HL-60 (cell line): ENCODE measurements at regions not wholly inside any gene's neighbourhood (a gene's known extent, or its start where the extent isn't known, plus 50 kb on each side); places are given as distances from the start of the nearest gene placed in this dataset.

Source experiments
- DNase-seq, 2 experiments: peaks; one replicate each; pipeline ENCODE4 v3.0.0-alpha.2; 2010 to 2020; ENCODE audit warnings: low read depth in 1 of 2, low spot score in 1 of 2
- H3K27ac ChIP-seq: fragments of 250-450 bp; sonication (Bioruptor Pico); replicated peaks from 2 replicates; pipeline ENCODE4 v1.5.1; 2020; ENCODE audit warnings: mild to moderate bottlenecking, moderate library complexity
- H3K27me3 ChIP-seq: fragments of 250-450 bp; sonication (Bioruptor Pico); 2 replicates; pipeline ENCODE4 v1.5.1; 2021; ENCODE audit warnings: mild to moderate bottlenecking, moderate library complexity; ENCODE audit not compliant: insufficient read depth, poor library complexity, severe bottlenecking
- H3K4me3 ChIP-seq: replicated peaks from 2 replicates; pipeline ENCODE4 v1.5.1; 2011; ENCODE audit warnings: mild to moderate bottlenecking, control low read depth, low read length; ENCODE audit not compliant: insufficient read depth
- CTCF ChIP-seq: IDR thresholded peaks from one replicate; pipeline ENCODE4 v1.5.1; 2011; ENCODE audit warnings: low read length, control low read depth, inconsistent platforms; ENCODE audit not compliant: insufficient read depth
- GABPA ChIP-seq: IDR thresholded peaks from 2 replicates; pipeline ENCODE4 v1.6.1; 2012; ENCODE audit warnings: low read depth
- POLR2AphosphoS5 ChIP-seq: IDR thresholded peaks from 2 replicates; pipeline ENCODE4 v1.6.1; 2012; ENCODE audit warnings: low read depth
- SPI1 ChIP-seq: IDR thresholded peaks from 2 replicates; pipeline ENCODE4 v1.6.1; 2012; ENCODE audit warnings: low read depth, mild to moderate bottlenecking, borderline replicate concordance
- TF ChIP-seq, protein P1 (sequence below): IDR thresholded peaks from 2 replicates; pipeline ENCODE4 v1.6.1; 2012; ENCODE audit warnings: low read depth; ENCODE audit not compliant: insufficient replicate concordance

DNA sequence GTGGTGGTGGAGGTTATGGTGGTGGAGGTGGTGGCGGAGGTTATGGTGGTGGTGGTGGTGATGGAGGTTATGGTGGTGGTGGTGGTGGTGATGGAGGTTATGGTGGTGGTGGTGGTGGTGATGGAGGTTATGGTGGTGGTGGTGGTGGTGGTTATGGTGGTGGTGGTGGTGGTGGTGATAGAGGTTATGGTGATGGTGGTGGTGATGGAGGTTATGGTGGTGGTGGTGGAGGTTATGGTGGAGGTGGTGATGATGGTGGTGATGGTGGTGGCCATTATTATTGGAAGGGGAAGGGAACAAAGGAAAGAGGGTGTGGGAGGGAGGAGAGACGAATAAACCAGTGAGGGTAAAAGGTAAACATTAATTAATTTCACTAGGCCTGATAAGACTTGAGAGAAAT, 53.5 kb upstream of the TCF20 start:
- peaks cover 8% of the 10 kb centered on the region for H3K27me3 ChIP-seq
- TF ChIP-seq GABPA (no peak), SPI1 (no peak), POLR2AphosphoS5 (no peak), CTCF (no peak)
- TF ChIP-seq, protein P1, sequence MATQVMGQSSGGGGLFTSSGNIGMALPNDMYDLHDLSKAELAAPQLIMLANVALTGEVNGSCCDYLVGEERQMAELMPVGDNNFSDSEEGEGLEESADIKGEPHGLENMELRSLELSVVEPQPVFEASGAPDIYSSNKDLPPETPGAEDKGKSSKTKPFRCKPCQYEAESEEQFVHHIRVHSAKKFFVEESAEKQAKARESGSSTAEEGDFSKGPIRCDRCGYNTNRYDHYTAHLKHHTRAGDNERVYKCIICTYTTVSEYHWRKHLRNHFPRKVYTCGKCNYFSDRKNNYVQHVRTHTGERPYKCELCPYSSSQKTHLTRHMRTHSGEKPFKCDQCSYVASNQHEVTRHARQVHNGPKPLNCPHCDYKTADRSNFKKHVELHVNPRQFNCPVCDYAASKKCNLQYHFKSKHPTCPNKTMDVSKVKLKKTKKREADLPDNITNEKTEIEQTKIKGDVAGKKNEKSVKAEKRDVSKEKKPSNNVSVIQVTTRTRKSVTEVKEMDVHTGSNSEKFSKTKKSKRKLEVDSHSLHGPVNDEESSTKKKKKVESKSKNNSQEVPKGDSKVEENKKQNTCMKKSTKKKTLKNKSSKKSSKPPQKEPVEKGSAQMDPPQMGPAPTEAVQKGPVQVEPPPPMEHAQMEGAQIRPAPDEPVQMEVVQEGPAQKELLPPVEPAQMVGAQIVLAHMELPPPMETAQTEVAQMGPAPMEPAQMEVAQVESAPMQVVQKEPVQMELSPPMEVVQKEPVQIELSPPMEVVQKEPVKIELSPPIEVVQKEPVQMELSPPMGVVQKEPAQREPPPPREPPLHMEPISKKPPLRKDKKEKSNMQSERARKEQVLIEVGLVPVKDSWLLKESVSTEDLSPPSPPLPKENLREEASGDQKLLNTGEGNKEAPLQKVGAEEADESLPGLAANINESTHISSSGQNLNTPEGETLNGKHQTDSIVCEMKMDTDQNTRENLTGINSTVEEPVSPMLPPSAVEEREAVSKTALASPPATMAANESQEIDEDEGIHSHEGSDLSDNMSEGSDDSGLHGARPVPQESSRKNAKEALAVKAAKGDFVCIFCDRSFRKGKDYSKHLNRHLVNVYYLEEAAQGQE, result no peak
- no peak overlapping the region for H3K27ac ChIP-seq
- no peak overlapping the region for H3K4me3 ChIP-seq
- no peak for DNase-seq

DNA sequence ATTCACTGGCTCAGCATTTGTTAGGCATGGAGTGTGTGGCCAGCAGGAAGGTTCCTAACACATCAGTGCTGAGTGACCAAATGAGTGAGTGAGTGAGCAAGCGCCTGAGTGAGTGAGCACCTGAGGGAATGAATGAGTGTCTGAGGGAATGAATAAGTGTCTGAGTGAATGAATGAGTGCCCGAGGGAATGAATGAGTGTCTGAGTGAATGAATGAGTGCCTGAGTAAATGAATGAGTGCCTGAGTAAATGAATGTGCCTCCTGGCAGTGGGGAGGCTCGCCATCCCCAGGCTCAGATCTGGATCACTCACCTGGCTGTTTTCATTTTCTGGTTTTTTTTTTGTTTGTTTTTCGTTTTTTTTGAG, 52.1 kb upstream of the TCF20 start:
- TF ChIP-seq CTCF (no peak), SPI1 (no peak), GABPA (no peak), POLR2AphosphoS5 (no peak)
- TF ChIP-seq, protein P1, result no peak
- H3K27ac ChIP-seq, result no peak overlapping the region
- no peak overlapping the region for H3K4me3 ChIP-seq
- DNase-seq, result no peak
- peaks cover 4% of the 10 kb centered on the region for H3K27me3 ChIP-seq

DNA sequence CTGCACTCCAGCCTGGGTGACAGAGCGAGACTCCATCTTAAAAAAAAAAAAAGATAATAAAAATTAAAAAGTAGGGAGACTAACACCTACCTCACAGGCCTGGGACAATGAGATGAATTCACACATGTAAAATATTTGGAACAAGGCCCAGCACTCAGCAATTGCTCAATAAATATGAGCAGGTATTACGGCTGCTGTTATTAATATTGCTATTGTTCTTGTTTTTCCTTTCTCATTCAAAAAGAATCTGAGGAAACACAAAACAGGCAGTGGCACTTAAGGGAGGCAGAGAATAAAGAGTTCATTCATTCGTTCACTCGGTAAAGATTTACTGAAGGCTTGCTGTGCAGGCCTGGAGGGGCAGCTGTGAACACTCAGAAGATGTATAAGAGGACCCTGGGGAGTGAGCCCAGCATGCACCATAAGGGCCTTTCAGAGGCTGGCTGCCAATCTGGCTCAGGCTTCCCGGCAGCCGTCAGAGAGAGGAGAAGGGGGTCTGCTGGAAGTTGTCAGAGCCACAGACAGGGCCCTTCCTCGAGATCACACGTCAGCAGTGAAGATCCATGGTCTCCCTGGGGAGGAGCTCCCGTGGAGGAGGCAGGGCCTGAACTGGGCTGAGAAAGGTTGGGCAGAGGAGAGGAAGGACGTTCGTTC, 51.6 kb upstream of the TCF20 start:
- Histone ChIP-seq H3K27me3 (peaks cover 4% of the 10 kb centered on the region), H3K27ac (no peak overlapping the region), H3K4me3 (no peak overlapping the region)
- no peak for DNase-seq
- TF ChIP-seq CTCF (no peak), GABPA (no peak), SPI1 (no peak), POLR2AphosphoS5 (no peak)
- TF ChIP-seq, protein P1, result no peak
